IMR-90 (cell line): ENCODE measurements at regions not wholly inside any gene's neighbourhood (a gene's known extent, or its start where the extent isn't known, plus 50 kb on each side); places are given as distances from the start of the nearest gene placed in this dataset.
"Not testable (repeated sequence)": the region's sequence is repeated elsewhere in the genome, so short reads cannot be mapped to it uniquely, and the experiment has no call there.

ENCODE experiments used
- ATAC-seq: fragments of 200-7000 bp; cut with Tn5 transposase; 2 replicates; pipeline ENCODE4 v1.9.1; 2020; ENCODE audit warnings: low read depth, mild to moderate bottlenecking, moderate library complexity
- BruUV-seq: library from RNA; stranded (reverse); fragments of 400-500 nt; replicated peaks from 2 replicates; lab custom pipeline; 2021; lab: Mats Ljungman, UMichigan
- CTCF ChIA-PET: fragments of 300-600 bp; formaldehyde crosslinking; extraction: SDS; loops from one replicate; lab custom pipeline; 2021; ENCODE audit warnings: antibody characterized with exemption; lab: Yijun Ruan, JAX
- POLR2A ChIA-PET: fragments of 300-600 bp; sonication (Branson Sonifier 250); formaldehyde crosslinking; loops from one replicate; lab custom pipeline; 2022; ENCODE audit warnings: antibody characterized with exemption; ENCODE audit not compliant: unreplicated experiment; lab: Charles Lee
- DNase-seq: peaks from one replicate; pipeline ENCODE4 v3.0.0; 2013
- H2AFZ ChIP-seq: replicated peaks from 2 replicates; pipeline ENCODE3; 2013; ENCODE audit warnings: low read length, mild to moderate bottlenecking; ENCODE audit not compliant: poor library complexity
- H2AK5ac ChIP-seq: 2 replicates; pipeline ENCODE4 v1.6.1; 2013; ENCODE audit warnings: low read depth, low read length, inconsistent platforms
- H2AK9ac ChIP-seq: replicated peaks from 2 replicates; pipeline ENCODE3; 2013; ENCODE audit warnings: mild to moderate bottlenecking, low read depth, low read length, moderate library complexity; ENCODE audit not compliant: poor library complexity
- H2BK120ac ChIP-seq: 2 replicates; pipeline ENCODE4 v1.6.1; 2013; ENCODE audit warnings: low read depth, low read length, inconsistent platforms
- H2BK15ac ChIP-seq: 3 replicates; pipeline ENCODE4 v1.6.1; 2013; ENCODE audit warnings: low read depth, low read length, inconsistent platforms
- H2BK20ac ChIP-seq: 2 replicates; pipeline ENCODE4 v1.6.1; 2013; ENCODE audit warnings: low read depth, mild to moderate bottlenecking, inconsistent platforms, low read length, moderate library complexity
- H2BK5ac ChIP-seq: 2 replicates; pipeline ENCODE4 v1.6.1; 2013; ENCODE audit warnings: mild to moderate bottlenecking, low read depth, low read length, inconsistent platforms; ENCODE audit not compliant: poor library complexity, severe bottlenecking
- H3K14ac ChIP-seq: replicated peaks from 2 replicates; pipeline ENCODE4 v1.6.1; 2013; ENCODE audit warnings: low read depth, low read length, inconsistent platforms
- H3K18ac ChIP-seq: 2 replicates; pipeline ENCODE4 v1.6.1; 2013; ENCODE audit warnings: low read depth, low read length, control low read depth
- H3K23ac ChIP-seq: 2 replicates; pipeline ENCODE4 v1.6.1; 2013; ENCODE audit warnings: low read depth, low read length, inconsistent platforms
- H3K27ac ChIP-seq: 2 replicates; pipeline ENCODE4 v1.5.1; 2013; ENCODE audit warnings: mild to moderate bottlenecking, control low read depth, low read length; ENCODE audit not compliant: insufficient read depth
- H3K27me3 ChIP-seq: 2 replicates; pipeline ENCODE4 v1.6.1; 2013; ENCODE audit warnings: low read length; ENCODE audit not compliant: control insufficient read depth, insufficient read depth
- H3K36me3 ChIP-seq: 2 replicates; pipeline ENCODE4 v1.6.1; 2013; ENCODE audit warnings: low read length, mixed read lengths; ENCODE audit not compliant: control insufficient read depth, insufficient read depth
- H3K4ac ChIP-seq: 2 replicates; pipeline ENCODE4 v1.6.1; 2013; ENCODE audit warnings: low read depth, low read length, inconsistent platforms
- H3K4me1 ChIP-seq: 2 replicates; pipeline ENCODE4 v1.6.1; 2013; ENCODE audit warnings: low read length, mixed read lengths; ENCODE audit not compliant: control insufficient read depth, insufficient read depth
- H3K4me2 ChIP-seq: 2 replicates; pipeline ENCODE4 v1.6.1; 2013; ENCODE audit warnings: low read depth, mild to moderate bottlenecking, control low read depth, low read length, moderate library complexity
- H3K4me3 ChIP-seq: 2 replicates; pipeline ENCODE4 v1.5.1; 2013; ENCODE audit warnings: low read depth, mild to moderate bottlenecking, control low read depth, low read length, moderate library complexity; ENCODE audit not compliant: insufficient read depth
- H3K56ac ChIP-seq: 2 replicates; pipeline ENCODE4 v1.6.1; 2013; ENCODE audit warnings: low read length, inconsistent platforms; ENCODE audit not compliant: insufficient read depth; ENCODE audit errors: extremely low read depth
- H3K79me1 ChIP-seq, 2 experiments: 2 replicates each; pipeline ENCODE4 v1.6.1; 2013; ENCODE audit warnings: low read length in 2 of 2, inconsistent platforms in 1 of 2, low read depth in 1 of 2
- H3K9ac ChIP-seq: 2 replicates; pipeline ENCODE4 v1.6.1; 2013; ENCODE audit warnings: low read depth, low read length, control low read depth
- H3K9me1 ChIP-seq: 2 replicates; pipeline ENCODE4 v1.6.1; 2013; ENCODE audit warnings: low read length, inconsistent platforms; ENCODE audit not compliant: insufficient read depth
- H3K9me3 ChIP-seq: 2 replicates; pipeline ENCODE4 v1.6.1; 2013; ENCODE audit warnings: low read length; ENCODE audit not compliant: control insufficient read depth, insufficient read depth
- H4K20me1 ChIP-seq: 2 replicates; pipeline ENCODE4 v1.6.1; 2013; ENCODE audit warnings: low read length, inconsistent platforms; ENCODE audit not compliant: insufficient read depth
- H4K5ac ChIP-seq: 2 replicates; pipeline ENCODE4 v1.6.1; 2013; ENCODE audit warnings: mild to moderate bottlenecking, low read depth, low read length, control low read depth
- H4K8ac ChIP-seq, 2 experiments: 2 replicates each; pipeline ENCODE4 v1.6.1; 2013; ENCODE audit warnings: low read depth in 2 of 2, low read length in 2 of 2, control low read depth in 1 of 2, inconsistent platforms in 1 of 2
- H4K91ac ChIP-seq: 2 replicates; pipeline ENCODE4 v1.6.1; 2013; ENCODE audit warnings: low read depth, low read length, inconsistent platforms; ENCODE audit not compliant: insufficient read depth
- CEBPB ChIP-seq: IDR thresholded peaks from 2 replicates; pipeline ENCODE4 v1.6.1; 2012; ENCODE audit warnings: low read depth, low read length, improper control_type of control experiment
- MXI1 ChIP-seq: IDR thresholded peaks from 2 replicates; pipeline ENCODE4 v1.6.1; 2012; ENCODE audit warnings: low read depth, mild to moderate bottlenecking, low read length, moderate library complexity, borderline replicate concordance
- WGBS, 2 experiments: methylation state at CpG; one replicate each; pipeline versions ENCODE4 v1.1.5 to v1.1.7; 2013; ENCODE audit warnings: missing lambda C conversion rate in 2 of 2; ENCODE audit not compliant: insufficient read length in 1 of 2; ENCODE audit errors: extremely low coverage in 2 of 2; 5-methylcytosine and 5-hydroxymethylcytosine counted together
- dilution Hi-C: fragments of 300-500 bp; cut with HindIII; formaldehyde crosslinking; loops from one replicate; pipeline ENCODE4 v1.14.3; 2018; ENCODE audit warnings: low sequenced_read_pairs; ENCODE audit not compliant: unreplicated experiment
- in situ Hi-C: fragments of 300-500 bp; cut with MboI; formaldehyde crosslinking; loops from 3 replicates; pipeline ENCODE4 v1.14.3; 2019; ENCODE audit warnings: low sequenced_read_pairs, inconsistent platforms, mixed read lengths
- intact Hi-C: fragments of 100-400 bp; cut with micrococcal nuclease; formaldehyde crosslinking; loops from 2 replicates; pipeline ENCODE4 v1.10.0; 2022

- Histone ChIP-seq H3K4me1 (peaks cover 17% of the 10 kb centered on the region), H3K27ac (no peak overlapping the region), H2BK20ac (no peak overlapping the region), H3K4me3 (no peak overlapping the region), H3K4me2 (no peak overlapping the region), H3K79me1 (no peaks in the 10 kb centered on the region), H3K9me1 (peaks cover 12% of the 10 kb centered on the region), H4K91ac (no peak overlapping the region), H3K27me3 (no peaks in the 10 kb centered on the region; the same call in 1 of the 2 replicates), H2AK9ac (no peak overlapping the region), H3K9ac (no peak overlapping the region), H2BK15ac (no peak overlapping the region), H2BK5ac (no peak overlapping the region), H3K14ac (no peak overlapping the region), H2BK120ac (no peak overlapping the region), H3K18ac (peak overlapping the region; percentile 55; the same call in 1 of the 2 replicates), H3K23ac (no peak overlapping the region), H2AK5ac (no peak overlapping the region), H4K20me1 (no peaks in the 10 kb centered on the region), H3K9me3 (no peaks in the 10 kb centered on the region), H3K36me3 (no peaks in the 10 kb centered on the region), H3K4ac (no peak overlapping the region), H4K5ac (no peak overlapping the region), H4K8ac (no peak overlapping the region), H2AFZ (no peak overlapping the region), H3K56ac (no peak overlapping the region)
- in situ Hi-C loops (no loop called here), intact Hi-C loops (loop anchor here (5.0 kb wide), 1 partner anchor 172 kb away; no protein-coding TSS in a partner anchor), dilution Hi-C loops (no loop called here)
- WGBS, 2 experiments = no CpG with 5 or more reads among the region's 3 CpGs
- BruUV-seq = no TSS peak
- CTCF ChIA-PET = no interaction called here
- TF ChIP-seq CEBPB (0 out of 2 replicates have a peak, but pooled peaks have one; percentile 38), MXI1 (no peak)
- POLR2A ChIA-PET = no interaction called here
- ATAC-seq = no peak
- DNase-seq = peak; percentile 67
Measured at GRCh38 chr14:53365486-53366130, 212.5 kb upstream of the DDHD1 start.

- in situ Hi-C loops, H3K9ac ChIP-seq, H2BK15ac ChIP-seq, H3K9me3 ChIP-seq, intact Hi-C loops, H3K79me1 ChIP-seq, H3K23ac ChIP-seq, H3K27me3 ChIP-seq, H2BK120ac ChIP-seq, ATAC-seq, H2AK5ac ChIP-seq, H2AK9ac ChIP-seq, H2BK20ac ChIP-seq, H3K4me3 ChIP-seq, H3K56ac ChIP-seq, H3K14ac ChIP-seq, H2AFZ ChIP-seq, H4K5ac ChIP-seq, POLR2A ChIA-PET, H4K20me1 ChIP-seq, H3K27ac ChIP-seq, dilution Hi-C loops, H3K4me2 ChIP-seq, H3K4ac ChIP-seq, CTCF ChIA-PET, H3K18ac ChIP-seq, DNase-seq, H4K91ac ChIP-seq, H4K8ac ChIP-seq, BruUV-seq, H2BK5ac ChIP-seq, H3K36me3 ChIP-seq: not testable (repeated sequence)
- peaks cover 12% of the 10 kb centered on the region for H3K9me1 ChIP-seq
- WGBS, 2 experiments = no CpG with 5 or more reads among the region's 2 CpGs
- H3K4me1 ChIP-seq = peaks cover 11% of the 10 kb centered on the region
Measured at GRCh38 chr14:53362916-53363315, 209.8 kb upstream of the DDHD1 start.
